Upper lobe of right lung (tissue), 1 donor: ENCODE measurements at regions not wholly inside any gene's neighbourhood (a gene's known extent, or its start where the extent isn't known, plus 50 kb on each side); places are given as distances from the start of the nearest gene placed in this dataset.
"Not testable (repeated sequence)": the region's sequence is repeated elsewhere in the genome, so short reads cannot be mapped to it uniquely, and the experiment has no call there.

Source experiments
- ATAC-seq: fragments of 200-7000 bp; cut with Tn5 transposase; one replicate; pipeline ENCODE4 v1.9.1; 2020; ENCODE audit warnings: mild to moderate bottlenecking, moderate library complexity
- DNase-seq: peaks from one replicate; pipeline ENCODE4 v3.0.0-alpha.2; 2020
- H3K27ac ChIP-seq: fragments of 200-600 bp; one replicate; pipeline ENCODE4 v1.8.0; 2022
- H3K27me3 ChIP-seq: fragments of 200-600 bp; one replicate; pipeline ENCODE4 v1.8.0; 2022; ENCODE audit warnings: mild to moderate bottlenecking
- H3K36me3 ChIP-seq: fragments of 200-600 bp; one replicate; pipeline ENCODE4 v1.8.0; 2022
- H3K4me1 ChIP-seq: fragments of 200-600 bp; one replicate; pipeline ENCODE4 v1.8.0; 2022
- H3K4me3 ChIP-seq: fragments of 200-600 bp; one replicate; pipeline ENCODE4 v1.8.0; 2022; ENCODE audit warnings: mild to moderate bottlenecking
- H3K9me3 ChIP-seq: fragments of 200-600 bp; one replicate; pipeline ENCODE4 v1.8.0; 2022
- intact Hi-C: fragments of 100-400 bp; cut with DNase I; formaldehyde crosslinking; loops from one replicate; pipeline ENCODE4 v1.11.0; 2022
- TF ChIP-seq, protein P1 (sequence below): fragments of 200-600 bp; IDR thresholded peaks from one replicate; pipeline ENCODE4 v1.8.0; 2022; ENCODE audit warnings: antibody characterized with exemption
- donor health status: DM: no; HTN: yes; CAD: no; lungs with severe emphysema.

DNA sequence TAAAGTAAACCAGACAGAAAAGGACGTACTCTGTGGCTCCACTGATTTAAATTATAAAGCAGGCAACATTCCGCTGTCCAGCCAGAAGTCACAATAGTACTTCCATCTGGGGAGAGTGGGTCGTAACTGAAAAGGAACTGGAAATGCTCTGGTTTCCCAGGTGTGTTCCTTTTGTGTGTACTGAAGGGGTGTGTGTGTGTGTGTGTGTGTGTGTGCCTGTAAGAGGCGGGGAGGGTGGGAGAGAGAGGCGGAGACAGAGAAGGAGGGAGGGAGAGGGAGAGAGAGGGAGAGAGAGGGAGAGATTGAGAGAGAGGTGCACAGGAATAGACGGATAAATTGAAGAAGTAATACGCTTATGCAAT is 178.4 kb upstream of the ZNF184 start:
- ATAC-seq (no peak), DNase-seq (no peak)
- peaks cover 72% of the 10 kb centered on the region for H3K27me3 ChIP-seq
- no peaks in the 10 kb centered on the region for H3K9me3 ChIP-seq
- TF ChIP-seq, protein P1, sequence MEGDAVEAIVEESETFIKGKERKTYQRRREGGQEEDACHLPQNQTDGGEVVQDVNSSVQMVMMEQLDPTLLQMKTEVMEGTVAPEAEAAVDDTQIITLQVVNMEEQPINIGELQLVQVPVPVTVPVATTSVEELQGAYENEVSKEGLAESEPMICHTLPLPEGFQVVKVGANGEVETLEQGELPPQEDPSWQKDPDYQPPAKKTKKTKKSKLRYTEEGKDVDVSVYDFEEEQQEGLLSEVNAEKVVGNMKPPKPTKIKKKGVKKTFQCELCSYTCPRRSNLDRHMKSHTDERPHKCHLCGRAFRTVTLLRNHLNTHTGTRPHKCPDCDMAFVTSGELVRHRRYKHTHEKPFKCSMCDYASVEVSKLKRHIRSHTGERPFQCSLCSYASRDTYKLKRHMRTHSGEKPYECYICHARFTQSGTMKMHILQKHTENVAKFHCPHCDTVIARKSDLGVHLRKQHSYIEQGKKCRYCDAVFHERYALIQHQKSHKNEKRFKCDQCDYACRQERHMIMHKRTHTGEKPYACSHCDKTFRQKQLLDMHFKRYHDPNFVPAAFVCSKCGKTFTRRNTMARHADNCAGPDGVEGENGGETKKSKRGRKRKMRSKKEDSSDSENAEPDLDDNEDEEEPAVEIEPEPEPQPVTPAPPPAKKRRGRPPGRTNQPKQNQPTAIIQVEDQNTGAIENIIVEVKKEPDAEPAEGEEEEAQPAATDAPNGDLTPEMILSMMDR = no peak
- H3K36me3 ChIP-seq = no peaks in the 10 kb centered on the region
- no peak overlapping the region for H3K27ac ChIP-seq
- no peak overlapping the region for H3K4me3 ChIP-seq
- H3K4me1 ChIP-seq = no peaks in the 10 kb centered on the region
- intact Hi-C loops = no loop called here

DNA sequence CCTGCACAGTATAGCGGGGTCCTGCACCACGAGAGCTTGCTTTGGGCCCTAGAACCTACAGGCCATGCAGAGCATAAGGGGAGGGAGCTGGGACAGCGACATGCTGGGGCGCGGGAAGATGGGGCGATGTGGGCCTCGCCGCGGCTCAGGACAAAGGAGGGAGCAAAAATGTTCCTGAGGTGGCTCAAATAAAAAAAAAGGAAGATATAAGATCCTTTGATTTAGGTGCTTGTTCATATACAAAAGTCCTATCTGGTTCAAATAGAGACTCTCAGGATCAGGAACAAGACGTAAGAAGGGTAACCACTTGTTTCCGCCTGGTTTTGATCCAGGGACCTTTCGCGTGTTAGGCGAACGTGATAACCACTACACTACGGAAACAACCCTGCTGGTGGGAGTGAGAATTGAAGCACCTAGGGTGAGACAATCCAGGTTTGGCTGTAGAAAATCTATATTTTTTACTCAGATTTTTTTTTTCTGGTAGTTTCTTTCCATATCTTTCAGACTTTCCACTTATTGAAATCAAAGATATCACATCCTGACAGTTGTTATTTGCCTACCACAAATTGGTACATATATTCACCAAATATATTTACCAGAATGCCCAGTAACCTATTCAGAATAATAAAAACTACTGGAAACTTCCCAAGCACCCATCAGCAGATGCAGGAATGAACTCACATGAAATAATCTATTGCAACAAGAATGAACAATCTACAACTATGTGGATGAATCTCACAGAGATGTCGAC is 177.9 kb upstream of the ZNF184 start:
- TF ChIP-seq, protein P1 = no peak
- peaks cover 71% of the 10 kb centered on the region for H3K27me3 ChIP-seq
- no peak for ATAC-seq

DNA sequence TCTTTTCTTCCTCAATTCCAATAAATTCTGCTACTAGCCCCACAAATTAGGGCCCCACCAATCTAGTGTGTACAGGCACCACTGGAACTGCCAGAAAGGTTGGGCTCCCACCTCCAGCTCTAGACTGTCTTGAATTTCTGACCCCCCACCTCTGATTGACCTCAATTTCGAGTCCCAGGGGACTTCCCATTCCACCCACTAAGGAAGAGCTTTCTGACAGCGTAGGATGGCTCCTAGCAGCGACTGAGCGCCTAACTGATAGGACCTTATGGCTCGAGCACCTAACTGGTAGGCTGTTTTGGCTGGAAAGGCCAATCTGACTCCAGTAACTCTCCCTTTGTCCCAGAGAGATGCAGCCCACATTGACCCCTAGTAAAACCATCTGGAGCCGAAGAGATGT is 171.6 kb upstream of the ZNF184 start:
- H3K27ac ChIP-seq = no peak overlapping the region
- DNase-seq (no peak), ATAC-seq (no peak)
- no peaks in the 10 kb centered on the region for H3K9me3 ChIP-seq
- intact Hi-C loops = no loop called here
- TF ChIP-seq, protein P1 = no peak
- no peak overlapping the region for H3K4me3 ChIP-seq
- H3K36me3 ChIP-seq = no peaks in the 10 kb centered on the region
- no peaks in the 10 kb centered on the region for H3K4me1 ChIP-seq
- peaks cover 15% of the 10 kb centered on the region for H3K27me3 ChIP-seq

More for the DNA sequence above, 177.9 kb upstream of the ZNF184 start:
- no peaks in the 10 kb centered on the region for H3K36me3 ChIP-seq
- intact Hi-C loops = no loop called here
- no peaks in the 10 kb centered on the region for H3K4me1 ChIP-seq
- H3K9me3 ChIP-seq = no peaks in the 10 kb centered on the region
- DNase-seq = no peak
- H3K4me3 ChIP-seq = no peak overlapping the region
- no peak overlapping the region for H3K27ac ChIP-seq

DNA sequence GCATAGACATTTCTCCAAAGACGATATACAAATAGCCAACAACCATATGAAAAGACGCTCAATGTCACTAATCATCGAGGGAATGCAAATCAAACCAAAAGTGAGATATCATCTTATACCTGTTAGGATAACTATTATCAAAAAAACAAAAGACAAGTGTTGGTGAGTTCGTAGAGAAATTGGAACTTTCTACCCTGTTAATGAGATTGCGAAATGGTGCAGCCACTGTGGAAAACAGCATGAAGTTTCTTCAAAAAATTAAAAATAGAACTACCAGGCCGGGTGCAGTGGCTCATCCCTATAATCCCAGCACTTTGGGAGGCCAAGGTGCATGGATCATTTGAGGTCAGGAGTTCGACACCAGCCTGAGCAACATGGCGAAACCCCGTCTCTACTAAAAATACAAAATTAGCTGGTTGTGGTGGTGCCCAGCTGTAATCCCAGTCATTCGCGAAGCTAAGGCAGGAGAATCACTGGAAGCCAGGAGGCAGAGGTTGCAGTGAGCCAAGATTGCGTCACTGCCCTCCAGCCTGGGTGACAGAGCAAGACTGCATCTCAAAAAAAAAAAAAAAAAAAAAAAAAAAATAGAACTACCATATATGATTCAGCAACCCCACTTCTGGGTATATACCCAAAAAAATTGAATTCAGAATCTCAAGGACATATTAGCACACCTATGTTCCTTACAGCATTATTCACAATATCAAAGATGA is 170.0 kb upstream of the ZNF184 start:
- DNase-seq (no peak), ATAC-seq (no peak)
- Histone ChIP-seq H3K9me3 (no peaks in the 10 kb centered on the region), H3K36me3 (no peaks in the 10 kb centered on the region), H3K27ac (no peak overlapping the region), H3K4me3 (no peak overlapping the region), H3K4me1 (no peaks in the 10 kb centered on the region), H3K27me3 (peaks cover 7% of the 10 kb centered on the region)
- TF ChIP-seq, protein P1 = no peak
- intact Hi-C loops = no loop called here

DNA sequence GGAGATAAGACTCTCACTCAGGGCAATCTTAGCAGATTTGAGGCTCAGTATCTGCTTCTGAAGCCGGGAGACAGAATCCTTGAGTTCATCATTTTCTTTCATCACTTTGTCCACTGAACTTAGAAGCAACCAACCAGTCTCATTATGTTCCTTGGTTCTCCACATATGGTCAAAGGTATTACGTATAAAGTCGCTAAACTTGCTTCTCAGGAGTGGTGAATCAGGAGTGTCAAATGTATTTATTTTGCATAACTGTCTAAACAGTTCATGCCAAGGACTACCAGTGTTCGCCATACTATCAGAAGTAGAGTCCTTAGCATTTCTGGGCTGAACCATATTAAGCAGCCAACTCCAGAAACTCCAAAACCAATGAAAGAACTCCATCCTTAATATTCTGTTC is 163.0 kb upstream of the ZNF184 start:
- ATAC-seq, H3K9me3 ChIP-seq, H3K36me3 ChIP-seq, H3K4me3 ChIP-seq, H3K27ac ChIP-seq, DNase-seq, intact Hi-C loops, H3K4me1 ChIP-seq: not testable (repeated sequence)
- H3K27me3 ChIP-seq = peaks cover 41% of the 10 kb centered on the region

DNA sequence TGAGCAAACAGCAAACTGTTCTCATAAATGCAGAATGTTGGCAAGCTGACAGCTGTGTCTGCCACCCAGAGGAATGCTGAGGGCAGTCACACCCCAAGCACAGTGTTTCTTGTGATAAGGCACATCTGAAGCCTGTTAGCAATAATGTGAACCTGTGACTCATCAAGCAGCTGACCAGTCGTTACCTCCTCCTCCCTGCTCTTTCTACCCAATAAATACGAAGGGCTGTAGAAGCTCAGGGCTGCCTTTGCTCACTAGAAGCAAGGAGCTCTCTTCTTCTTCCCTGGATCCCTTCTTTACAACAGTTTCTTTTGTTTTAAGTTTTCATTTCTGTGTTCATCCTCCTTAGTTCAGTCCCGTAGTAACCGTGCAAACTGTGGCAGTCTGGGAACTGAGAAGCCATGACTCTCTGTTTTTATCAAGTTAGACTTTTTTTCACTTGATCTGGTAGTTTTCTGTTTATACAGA is 160.3 kb upstream of the ZNF184 start:
- H3K4me3 ChIP-seq, intact Hi-C loops, ATAC-seq, H3K9me3 ChIP-seq, H3K36me3 ChIP-seq, H3K27ac ChIP-seq, DNase-seq, H3K4me1 ChIP-seq: not testable (repeated sequence)
- H3K27me3 ChIP-seq = peaks cover 62% of the 10 kb centered on the region
